A673 (cell line): ENCODE measurements at regions not wholly inside any gene's neighbourhood (a gene's known extent, or its start where the extent isn't known, plus 50 kb on each side); places are given as distances from the start of the nearest gene placed in this dataset.

Experiments
- EZH2 ChIP-seq: fragments of 200-600 bp; sonication (generic); IDR thresholded peaks from 2 replicates; pipeline ENCODE4 v1.6.1; 2017; ENCODE audit warnings: borderline replicate concordance, low read depth, mild to moderate bottlenecking, mixed read lengths, antibody characterized with exemption, low read length; ENCODE audit not compliant: poor library complexity, severe bottlenecking
- TF ChIP-seq, protein P1 (sequence below): fragments of 300-800, 200-600 bp; sonication (generic); conservative IDR thresholded peaks from 2 replicates; pipeline ENCODE4 v1.5.1; 2017; ENCODE audit warnings: low read depth, mild to moderate bottlenecking, antibody characterized with exemption, low read length, moderate library complexity, mixed read lengths

DNA sequence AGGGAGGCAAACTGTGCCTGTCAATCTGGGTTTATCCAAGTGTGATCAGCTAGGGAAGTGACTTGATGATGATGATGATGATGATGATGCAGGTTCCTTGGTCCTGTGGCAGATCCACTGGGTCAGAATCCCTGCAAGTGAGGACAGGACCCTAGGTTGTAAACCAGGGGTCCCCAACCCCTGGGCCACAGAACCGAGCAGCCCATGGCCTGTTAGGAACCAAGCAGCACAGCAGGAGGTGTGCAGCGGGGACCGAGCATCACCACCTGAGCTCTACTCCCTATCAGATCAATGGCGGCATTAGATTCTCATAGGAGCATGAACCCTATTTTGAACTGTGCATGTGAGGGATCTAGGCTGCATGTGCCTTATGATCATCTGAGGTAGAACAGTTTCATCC lies 144.7 kb upstream of the PDE1C start:
- TF ChIP-seq, protein P1, sequence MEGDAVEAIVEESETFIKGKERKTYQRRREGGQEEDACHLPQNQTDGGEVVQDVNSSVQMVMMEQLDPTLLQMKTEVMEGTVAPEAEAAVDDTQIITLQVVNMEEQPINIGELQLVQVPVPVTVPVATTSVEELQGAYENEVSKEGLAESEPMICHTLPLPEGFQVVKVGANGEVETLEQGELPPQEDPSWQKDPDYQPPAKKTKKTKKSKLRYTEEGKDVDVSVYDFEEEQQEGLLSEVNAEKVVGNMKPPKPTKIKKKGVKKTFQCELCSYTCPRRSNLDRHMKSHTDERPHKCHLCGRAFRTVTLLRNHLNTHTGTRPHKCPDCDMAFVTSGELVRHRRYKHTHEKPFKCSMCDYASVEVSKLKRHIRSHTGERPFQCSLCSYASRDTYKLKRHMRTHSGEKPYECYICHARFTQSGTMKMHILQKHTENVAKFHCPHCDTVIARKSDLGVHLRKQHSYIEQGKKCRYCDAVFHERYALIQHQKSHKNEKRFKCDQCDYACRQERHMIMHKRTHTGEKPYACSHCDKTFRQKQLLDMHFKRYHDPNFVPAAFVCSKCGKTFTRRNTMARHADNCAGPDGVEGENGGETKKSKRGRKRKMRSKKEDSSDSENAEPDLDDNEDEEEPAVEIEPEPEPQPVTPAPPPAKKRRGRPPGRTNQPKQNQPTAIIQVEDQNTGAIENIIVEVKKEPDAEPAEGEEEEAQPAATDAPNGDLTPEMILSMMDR: no peak
- TF ChIP-seq EZH2: no peak
